Brain microvascular endothelial cell (primary cell): ENCODE measurements at regions not wholly inside any gene's neighbourhood (a gene's known extent, or its start where the extent isn't known, plus 50 kb on each side); places are given as distances from the start of the nearest gene placed in this dataset.

ENCODE experiments used
- DNase-seq: peaks from one replicate; pipeline ENCODE4 v3.0.0-alpha.2; 2020
- H3K27ac ChIP-seq: fragments of 250-450 bp; sonication (Bioruptor Pico); 2 replicates; pipeline ENCODE4 v1.5.1; 2020; ENCODE audit warnings: mild to moderate bottlenecking, moderate library complexity
- H3K27me3 ChIP-seq: fragments of 250-450 bp; sonication (Bioruptor Pico); replicated peaks from 2 replicates; pipeline ENCODE4 v1.5.1; 2020; ENCODE audit warnings: mild to moderate bottlenecking
- H3K36me3 ChIP-seq: fragments of 250-450 bp; sonication (Bioruptor Pico); replicated peaks from 2 replicates; pipeline ENCODE4 v1.5.1; 2020; ENCODE audit warnings: mild to moderate bottlenecking
- H3K4me3 ChIP-seq: 2 replicates; pipeline ENCODE4 v1.5.1; 2011; ENCODE audit warnings: low read depth, mild to moderate bottlenecking, control low read depth, low read length, moderate library complexity
- CTCF ChIP-seq: IDR thresholded peaks from 2 replicates; pipeline ENCODE4 v1.5.1; 2011; ENCODE audit warnings: low read depth, mild to moderate bottlenecking, moderate library complexity, low read length, control low read depth, inconsistent platforms; ENCODE audit errors: missing control alignments
- in situ Hi-C: cut with HindIII; loops from 2 replicates; pipeline ENCODE4 v1.10.0; 2017; ENCODE audit warnings: low sequenced_read_pairs, low pct_ligation_motif_present

- Histone ChIP-seq H3K27me3 (no peaks in the 10 kb centered on the region), H3K36me3 (no peaks in the 10 kb centered on the region), H3K4me3 (no peak overlapping the region), H3K27ac (no peak overlapping the region)
- DNase-seq = no peak
- TF ChIP-seq CTCF = no peak
- in situ Hi-C loops = no loop called here
These were observed 122.0 kb downstream of the SKIDA1 start for GRCh38 chr10:21403256-21404015.

DNA sequence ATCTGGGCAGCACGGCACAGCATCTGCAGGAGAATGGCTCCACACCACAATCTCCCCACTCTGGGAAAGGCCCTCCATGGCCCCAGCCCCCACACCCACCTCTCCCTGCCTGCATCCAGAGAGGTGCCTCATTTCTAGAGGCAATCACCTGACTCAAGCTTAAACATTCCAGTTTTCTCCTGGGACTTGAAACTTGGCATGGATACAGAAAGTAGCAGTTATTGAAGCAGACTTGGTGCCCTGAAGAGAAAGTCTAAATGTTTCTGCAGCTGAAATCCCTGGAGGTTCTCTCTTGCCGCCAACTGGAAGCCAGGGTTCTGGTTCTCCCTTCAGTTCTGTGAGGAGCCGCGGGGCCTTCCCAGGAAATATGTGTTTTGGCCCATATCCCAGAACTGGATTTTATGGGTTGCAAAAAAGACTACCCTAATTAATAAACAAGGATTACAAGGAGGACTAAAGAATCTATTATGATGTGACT lies 122.8 kb downstream of the SKIDA1 start:
- in situ Hi-C loops = no loop called here
- no peak for TF ChIP-seq CTCF
- H3K27me3 ChIP-seq = no peaks in the 10 kb centered on the region
- no peak overlapping the region for H3K4me3 ChIP-seq
- H3K27ac ChIP-seq = no peak overlapping the region
- DNase-seq = peak; percentile 41
- H3K36me3 ChIP-seq = no peaks in the 10 kb centered on the region

DNA sequence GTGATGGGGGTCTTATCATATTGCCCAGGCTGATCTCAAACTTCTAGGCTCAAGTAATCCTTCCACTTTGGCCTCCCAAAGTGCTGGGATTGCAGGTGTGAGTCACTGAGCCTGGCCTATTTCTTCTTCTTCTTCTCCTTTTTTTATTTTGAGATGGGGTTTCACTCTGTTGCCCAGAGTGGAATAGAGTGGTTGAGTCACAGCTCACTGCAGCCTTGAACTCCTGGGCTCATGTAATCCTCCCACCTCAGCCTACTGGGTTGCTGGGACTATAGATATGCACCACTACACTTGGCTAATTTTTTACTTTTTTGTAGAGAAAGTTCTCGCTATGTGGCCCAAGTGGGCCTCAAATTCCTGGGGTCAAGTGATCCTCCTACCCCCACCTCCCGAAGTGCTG lies 124.3 kb downstream of the SKIDA1 start:
- Histone ChIP-seq H3K27ac (no peak overlapping the region), H3K36me3 (no peaks in the 10 kb centered on the region), H3K4me3 (no peak overlapping the region), H3K27me3 (no peaks in the 10 kb centered on the region)
- peak; percentile 9 for DNase-seq
- in situ Hi-C loops = no loop called here
- no peak for TF ChIP-seq CTCF

- peak; percentile 94 for DNase-seq
- Histone ChIP-seq H3K27ac (peak overlapping the region; percentile 66), H3K36me3 (no peaks in the 10 kb centered on the region), H3K27me3 (no peaks in the 10 kb centered on the region), H3K4me3 (no peak overlapping the region)
- in situ Hi-C loops = no loop called here
- no peak for TF ChIP-seq CTCF
These were observed 126.0 kb downstream of the SKIDA1 start for GRCh38 chr10:21399392-21400035.

GRCh38 chr10:21398563-21399231 lies 126.8 kb downstream of the SKIDA1 start:
- Histone ChIP-seq H3K36me3 (no peaks in the 10 kb centered on the region), H3K4me3 (no peak overlapping the region), H3K27ac (peak overlapping the region; percentile 66), H3K27me3 (no peaks in the 10 kb centered on the region)
- DNase-seq = no peak
- in situ Hi-C loops = no loop called here
- TF ChIP-seq CTCF = no peak
